Mesendoderm (in vitro differentiated cells): ENCODE measurements at regions not wholly inside any gene's neighbourhood (a gene's known extent, or its start where the extent isn't known, plus 50 kb on each side); places are given as distances from the start of the nearest gene placed in this dataset.

Experiments used
- DNase-seq: peaks from one replicate; pipeline ENCODE4 v3.0.0; 2013
- H2AK5ac ChIP-seq: 2 replicates; pipeline ENCODE4 v1.6.1; 2013; ENCODE audit warnings: low read length, inconsistent platforms
- H2BK120ac ChIP-seq: 2 replicates; pipeline ENCODE4 v1.6.1; 2013; ENCODE audit warnings: low read depth, mild to moderate bottlenecking, low read length, moderate library complexity, mixed read lengths
- H2BK15ac ChIP-seq: replicated peaks from 2 replicates; pipeline ENCODE4 v1.6.1; 2013; ENCODE audit warnings: low read depth, mild to moderate bottlenecking, moderate library complexity
- H2BK5ac ChIP-seq: 2 replicates; pipeline ENCODE4 v1.6.1; 2013; ENCODE audit warnings: low read length, inconsistent platforms
- H3K18ac ChIP-seq: 2 replicates; pipeline ENCODE4 v1.6.1; 2013; ENCODE audit warnings: mild to moderate bottlenecking, low read length, mixed read lengths
- H3K23ac ChIP-seq: one replicate; pipeline ENCODE4 v1.6.1; 2013; ENCODE audit warnings: low read length
- H3K27ac ChIP-seq: 2 replicates; pipeline ENCODE4 v1.5.1; 2013; ENCODE audit warnings: low read depth, mild to moderate bottlenecking, inconsistent platforms, low read length, moderate library complexity
- H3K27me3 ChIP-seq: 2 replicates; pipeline ENCODE4 v1.6.1; 2013; ENCODE audit warnings: low read length, control low read depth, mild to moderate bottlenecking, inconsistent platforms; ENCODE audit not compliant: insufficient read depth, poor library complexity
- H3K36me3 ChIP-seq: 2 replicates; pipeline ENCODE4 v1.6.1; 2013; ENCODE audit warnings: low read length, inconsistent platforms; ENCODE audit not compliant: control insufficient read depth, insufficient read depth
- H3K4ac ChIP-seq: one replicate; pipeline ENCODE4 v1.6.1; 2013; ENCODE audit warnings: low read depth, mild to moderate bottlenecking, low read length, moderate library complexity
- H3K4me1 ChIP-seq: 2 replicates; pipeline ENCODE4 v1.6.1; 2013; ENCODE audit warnings: low read depth, low read length, inconsistent platforms; ENCODE audit not compliant: control insufficient read depth
- H3K4me2 ChIP-seq: 2 replicates; pipeline ENCODE4 v1.6.1; 2013; ENCODE audit warnings: low read length
- H3K4me3 ChIP-seq: 2 replicates; pipeline ENCODE4 v1.5.1; 2013; ENCODE audit warnings: mild to moderate bottlenecking, low read length
- H3K56ac ChIP-seq: one replicate; pipeline ENCODE4 v1.6.1; 2013; ENCODE audit warnings: low read length
- H3K79me1 ChIP-seq: 2 replicates; pipeline ENCODE4 v1.6.1; 2013; ENCODE audit warnings: low read length, inconsistent platforms
- H3K79me2 ChIP-seq: 2 replicates; pipeline ENCODE4 v1.6.1; 2013; ENCODE audit warnings: mild to moderate bottlenecking, low read length; ENCODE audit not compliant: control insufficient read depth, insufficient read depth
- H3K9ac ChIP-seq: 2 replicates; pipeline ENCODE4 v1.6.1; 2013; ENCODE audit warnings: low read length, inconsistent platforms
- H4K5ac ChIP-seq: one replicate; pipeline ENCODE4 v1.6.1; 2013; ENCODE audit warnings: low read length
- H4K8ac ChIP-seq: one replicate; pipeline ENCODE4 v1.6.1; 2013; ENCODE audit warnings: low read depth, mild to moderate bottlenecking, control low read depth, low read length, moderate library complexity
- WGBS: extraction: QIAGEN DNeasy Blood & Tissue Kit; methylation state at CpG from one replicate; pipeline ENCODE4 v1.1.7; 2013; ENCODE audit warnings: low lambda C conversion rate, missing lambda C conversion rate; ENCODE audit not compliant: insufficient coverage; ENCODE audit errors: extremely low coverage; 5-methylcytosine and 5-hydroxymethylcytosine counted together

DNA sequence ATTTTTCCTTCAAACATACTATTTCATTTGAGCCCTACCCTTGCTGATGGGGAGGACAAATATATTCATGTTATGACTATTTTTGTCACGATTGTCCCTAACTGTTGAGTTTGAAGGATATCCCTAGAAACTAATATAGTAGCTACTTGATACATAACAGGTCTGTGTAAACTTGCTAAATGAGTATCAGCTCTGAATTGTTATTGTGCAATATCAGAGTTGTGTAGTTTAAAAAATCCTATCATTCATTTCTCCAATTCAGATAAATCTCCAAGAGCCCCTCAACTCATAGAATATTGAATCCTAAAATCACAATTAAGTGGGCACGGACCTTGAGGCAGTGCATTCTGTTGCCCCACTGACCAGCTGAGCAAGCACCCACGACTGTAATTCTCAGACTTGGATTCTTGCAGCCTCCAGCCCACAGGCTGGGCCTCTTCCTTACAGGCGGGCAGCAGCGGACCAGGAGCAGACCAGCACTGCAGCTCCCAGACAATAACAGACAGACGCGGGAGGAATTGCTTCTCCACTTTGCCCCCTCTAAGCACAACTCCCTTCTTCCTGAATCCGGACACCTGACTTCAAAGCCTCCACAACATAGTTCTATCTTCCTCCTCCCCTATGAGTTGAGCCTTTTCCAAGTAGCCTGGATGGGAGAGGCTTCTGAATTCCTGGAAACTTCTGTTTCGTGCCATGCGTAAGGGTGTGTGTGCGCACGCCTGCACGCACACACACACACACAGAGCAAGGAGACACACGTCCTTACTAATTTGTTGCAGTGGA lies 337.6 kb upstream of the ARGLU1 start:
- no peaks in the 10 kb centered on the region for H3K36me3 ChIP-seq
- H2AK5ac ChIP-seq = no peak overlapping the region
- H3K27ac ChIP-seq = no peak overlapping the region
- no peak overlapping the region for H3K56ac ChIP-seq
- H4K5ac ChIP-seq = no peak overlapping the region
- H3K4me1 ChIP-seq = no peaks in the 10 kb centered on the region
- no peak overlapping the region for H2BK5ac ChIP-seq
- no peak overlapping the region for H3K4ac ChIP-seq
- no peak overlapping the region for H3K9ac ChIP-seq
- DNase-seq = no peak
- H2BK15ac ChIP-seq = no peak overlapping the region
- H3K79me2 ChIP-seq = no peaks in the 10 kb centered on the region
- H3K18ac ChIP-seq = no peak overlapping the region
- no peak overlapping the region for H3K4me2 ChIP-seq
- no peak overlapping the region for H3K4me3 ChIP-seq
- no CpG with 5 or more reads among the region's 14 CpGs for WGBS
- no peaks in the 10 kb centered on the region for H3K27me3 ChIP-seq
- no peak overlapping the region for H3K23ac ChIP-seq
- H2BK120ac ChIP-seq = no peak overlapping the region
- no peaks in the 10 kb centered on the region for H3K79me1 ChIP-seq
- no peak overlapping the region for H4K8ac ChIP-seq

DNA sequence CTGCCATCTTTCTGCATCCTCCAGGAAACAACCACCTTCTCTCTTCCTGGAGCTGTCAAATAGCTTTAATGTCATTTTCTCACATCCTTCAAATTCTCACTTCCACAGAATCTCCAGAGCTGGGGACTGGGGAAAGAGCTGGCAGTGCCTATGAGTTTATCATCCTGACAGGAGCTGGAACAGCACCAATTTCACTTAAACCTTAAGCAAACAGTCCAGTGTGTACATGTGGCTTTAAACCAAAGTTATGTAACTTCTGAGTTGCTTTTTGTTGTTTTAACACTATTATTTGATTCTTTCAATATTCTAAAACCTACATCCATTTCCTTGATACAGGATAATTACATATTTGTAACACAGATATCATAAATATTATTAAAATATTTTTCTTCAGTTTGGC lies 331.5 kb upstream of the ARGLU1 start:
- Histone ChIP-seq H3K27ac (no peak overlapping the region), H4K8ac (no peak overlapping the region), H3K9ac (no peak overlapping the region), H3K4ac (no peak overlapping the region), H2BK15ac (no peak overlapping the region), H3K23ac (no peak overlapping the region), H3K4me3 (no peak overlapping the region), H3K79me1 (no peaks in the 10 kb centered on the region), H3K79me2 (no peaks in the 10 kb centered on the region), H2AK5ac (no peak overlapping the region), H2BK120ac (no peak overlapping the region), H3K36me3 (no peaks in the 10 kb centered on the region), H3K4me1 (no peaks in the 10 kb centered on the region), H3K27me3 (no peaks in the 10 kb centered on the region), H4K5ac (no peak overlapping the region), H3K4me2 (no peak overlapping the region), H3K56ac (no peak overlapping the region), H3K18ac (no peak overlapping the region), H2BK5ac (no peak overlapping the region)
- DNase-seq = no peak

DNA sequence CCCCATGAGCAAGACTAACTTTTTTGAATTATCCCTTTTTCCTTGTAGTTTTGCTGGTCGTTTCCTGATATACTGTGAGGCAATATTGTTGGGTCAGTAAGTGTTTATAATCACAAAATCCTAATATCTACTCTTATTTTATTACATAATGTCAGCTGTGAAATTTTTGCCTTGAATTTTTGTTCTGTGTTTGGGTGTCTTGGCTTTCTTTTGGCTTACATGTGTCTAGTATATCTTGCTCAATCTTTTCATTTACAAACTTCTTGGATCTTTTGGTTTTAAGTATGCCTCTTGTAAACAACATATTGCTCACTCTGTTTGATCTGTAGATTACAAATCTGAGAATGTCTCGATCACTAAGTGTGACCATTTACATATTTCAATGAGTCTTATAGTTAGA lies 330.3 kb upstream of the ARGLU1 start:
- Histone ChIP-seq H2BK15ac (no peak overlapping the region), H2BK120ac (no peak overlapping the region), H3K4ac (no peak overlapping the region), H3K79me2 (no peaks in the 10 kb centered on the region), H3K79me1 (no peaks in the 10 kb centered on the region), H4K5ac (no peak overlapping the region), H2BK5ac (no peak overlapping the region), H3K27me3 (no peaks in the 10 kb centered on the region), H3K36me3 (no peaks in the 10 kb centered on the region), H4K8ac (no peak overlapping the region), H3K4me3 (no peak overlapping the region), H3K4me1 (no peaks in the 10 kb centered on the region), H3K27ac (no peak overlapping the region), H3K18ac (no peak overlapping the region), H3K23ac (no peak overlapping the region), H3K4me2 (no peak overlapping the region), H3K56ac (no peak overlapping the region), H3K9ac (no peak overlapping the region), H2AK5ac (no peak overlapping the region)
- DNase-seq = no peak
- WGBS = no CpG with 5 or more reads among the region's 2 CpGs

DNA sequence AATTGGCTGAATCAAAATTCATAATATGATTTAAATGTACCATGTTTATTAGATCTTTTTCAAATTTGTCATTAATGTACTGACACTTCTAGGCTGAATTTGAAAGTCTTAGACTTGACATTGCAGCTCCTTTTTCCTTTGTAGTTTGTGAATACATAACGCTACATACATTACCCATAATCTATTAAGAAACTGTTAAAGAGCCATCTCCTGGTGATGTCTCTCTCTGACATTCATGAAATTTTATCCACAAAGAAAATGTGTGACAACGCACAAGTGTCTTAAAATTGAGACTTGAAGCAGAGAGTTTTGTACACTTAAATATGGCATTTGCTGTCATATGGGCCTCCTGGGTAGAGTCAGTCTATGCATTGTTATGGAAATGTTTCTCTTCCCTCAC lies 320.2 kb upstream of the ARGLU1 start:
- H3K4me3 ChIP-seq = no peak overlapping the region
- H3K4me1 ChIP-seq = peaks cover 3% of the 10 kb centered on the region
- H3K18ac ChIP-seq = no peak overlapping the region
- no peak overlapping the region for H3K4me2 ChIP-seq
- no peak overlapping the region for H3K4ac ChIP-seq
- H2BK15ac ChIP-seq = no peak overlapping the region
- no peak overlapping the region for H4K5ac ChIP-seq
- H3K27me3 ChIP-seq = no peaks in the 10 kb centered on the region
- no CpG with 5 or more reads among the region's 2 CpGs for WGBS
- no peak overlapping the region for H3K56ac ChIP-seq
- no peak overlapping the region for H3K23ac ChIP-seq
- no peak overlapping the region for H2BK120ac ChIP-seq
- H4K8ac ChIP-seq = no peak overlapping the region
- H3K79me1 ChIP-seq = no peaks in the 10 kb centered on the region
- DNase-seq = no peak
- no peaks in the 10 kb centered on the region for H3K36me3 ChIP-seq
- no peak overlapping the region for H2BK5ac ChIP-seq
- H3K79me2 ChIP-seq = no peaks in the 10 kb centered on the region
- H2AK5ac ChIP-seq = no peak overlapping the region
- no peak overlapping the region for H3K9ac ChIP-seq
- no peak overlapping the region for H3K27ac ChIP-seq

DNA sequence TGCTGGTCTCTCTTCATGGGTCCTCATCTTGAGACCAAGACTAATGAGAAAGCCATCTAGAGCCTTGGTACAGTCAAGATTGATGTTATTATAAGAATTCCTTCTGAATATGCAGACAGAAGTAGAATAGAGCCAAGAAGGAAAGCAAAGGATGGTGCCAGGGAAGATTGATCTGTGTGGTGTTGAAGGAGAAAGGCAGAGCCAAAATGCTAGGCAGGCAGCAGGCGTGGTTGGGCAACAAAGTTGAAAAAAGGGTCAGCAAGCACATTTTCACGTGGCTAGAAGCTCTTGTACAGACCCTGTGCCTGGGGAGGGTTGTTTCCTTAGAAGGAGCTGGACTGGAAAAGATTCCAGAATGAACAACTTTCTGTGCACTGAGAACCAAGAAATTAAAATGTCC lies 319.7 kb upstream of the ARGLU1 start:
- Histone ChIP-seq H3K36me3 (no peaks in the 10 kb centered on the region), H3K18ac (no peak overlapping the region), H2BK15ac (no peak overlapping the region), H3K27me3 (no peaks in the 10 kb centered on the region), H3K9ac (no peak overlapping the region), H2AK5ac (no peak overlapping the region), H3K79me1 (no peaks in the 10 kb centered on the region), H3K4me1 (peaks cover 3% of the 10 kb centered on the region), H2BK120ac (no peak overlapping the region), H3K23ac (no peak overlapping the region), H3K4me3 (no peak overlapping the region), H3K79me2 (no peaks in the 10 kb centered on the region), H4K8ac (no peak overlapping the region), H3K27ac (no peak overlapping the region), H4K5ac (no peak overlapping the region), H3K4ac (no peak overlapping the region), H3K4me2 (no peak overlapping the region), H3K56ac (no peak overlapping the region), H2BK5ac (no peak overlapping the region)
- WGBS = no CpG with 5 or more reads among the region's 2 CpGs
- no peak for DNase-seq

DNA sequence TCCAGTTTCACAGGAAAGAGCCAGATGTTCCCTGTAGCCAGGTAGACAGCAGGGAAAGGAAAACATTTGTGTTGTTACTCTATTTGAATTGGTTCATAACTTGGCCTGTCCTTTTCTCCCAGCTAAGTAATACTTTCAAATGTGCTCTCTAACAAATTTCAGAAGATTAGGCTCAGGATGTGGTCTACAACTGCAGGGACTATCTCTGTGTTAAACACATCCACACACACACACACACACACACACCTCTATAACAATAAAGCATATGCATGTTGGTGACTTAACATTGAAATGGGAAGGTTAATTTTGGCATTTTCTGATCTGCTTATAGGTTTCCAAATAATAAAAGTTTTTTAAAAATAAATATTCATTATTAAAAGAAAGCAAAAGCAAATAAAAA lies 316.0 kb upstream of the ARGLU1 start:
- DNase-seq = no peak
- Histone ChIP-seq H3K4ac (no peak overlapping the region), H3K4me1 (no peaks in the 10 kb centered on the region), H4K8ac (no peak overlapping the region), H4K5ac (no peak overlapping the region), H2BK5ac (no peak overlapping the region), H3K27ac (no peak overlapping the region), H3K23ac (no peak overlapping the region), H3K18ac (no peak overlapping the region), H2BK120ac (no peak overlapping the region), H2BK15ac (no peak overlapping the region), H2AK5ac (no peak overlapping the region), H3K79me2 (no peaks in the 10 kb centered on the region), H3K4me2 (no peak overlapping the region), H3K36me3 (no peaks in the 10 kb centered on the region), H3K27me3 (no peaks in the 10 kb centered on the region), H3K4me3 (no peak overlapping the region), H3K79me1 (no peaks in the 10 kb centered on the region), H3K9ac (no peak overlapping the region), H3K56ac (no peak overlapping the region)
